Fibroblast of peridontal ligament (primary cell): ENCODE measurements at regions not wholly inside any gene's neighbourhood (a gene's known extent, or its start where the extent isn't known, plus 50 kb on each side); places are given as distances from the start of the nearest gene placed in this dataset.
"Not testable (repeated sequence)": the region's sequence is repeated elsewhere in the genome, so short reads cannot be mapped to it uniquely, and the experiment has no call there.

Experiments used
- DNase-seq: peaks from one replicate; pipeline ENCODE4 v3.0.0-alpha.2; 2010; ENCODE audit errors: extremely low read depth

DNA sequence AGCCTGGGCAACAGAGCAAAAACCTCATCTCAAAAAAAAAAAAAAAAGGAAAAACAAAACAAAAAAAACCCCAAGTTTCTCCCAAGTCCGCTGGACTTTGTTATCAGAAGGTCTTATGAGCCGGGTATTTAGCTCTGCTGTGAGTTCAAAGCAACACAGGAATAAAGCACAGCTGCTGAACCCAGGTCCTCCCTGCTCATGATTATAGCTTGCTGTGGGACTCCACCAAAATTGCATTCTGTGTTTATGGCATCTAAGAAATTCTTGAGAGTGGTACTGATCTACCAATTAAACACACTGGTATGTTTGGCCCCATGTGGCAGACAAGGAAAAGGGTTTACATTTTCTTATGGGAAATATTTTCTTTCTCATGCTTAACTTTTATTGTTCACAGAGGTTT lies 93.6 kb upstream of the NEDD9 start:
- DNase-seq, result no peak

DNA sequence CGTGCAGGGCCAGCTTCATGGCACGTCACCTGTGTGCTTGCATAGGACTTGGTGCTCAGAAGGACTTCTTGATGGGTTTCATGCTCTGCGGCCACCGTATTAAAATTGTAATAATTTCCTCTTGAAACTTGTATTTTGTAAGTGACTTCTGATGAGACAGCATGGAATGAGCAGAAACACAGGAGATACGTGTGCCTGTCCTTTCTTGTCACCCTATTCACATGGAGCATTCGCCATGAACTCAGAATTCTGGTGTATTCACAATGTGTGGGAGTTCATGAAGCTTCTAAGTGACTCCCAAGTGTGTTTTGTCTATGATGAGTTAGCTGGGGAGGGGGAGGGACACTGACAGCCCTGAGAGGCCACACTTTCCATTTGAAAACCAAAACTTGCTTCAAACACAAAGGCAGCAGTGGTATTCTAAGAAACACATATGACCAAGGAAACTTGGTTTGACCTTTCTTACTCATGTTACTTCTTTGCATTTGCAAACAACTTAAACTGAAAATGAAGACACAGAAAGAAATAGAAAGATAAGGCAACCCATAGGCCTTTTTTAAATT lies 92.1 kb upstream of the NEDD9 start:
- DNase-seq, result no peak

DNA sequence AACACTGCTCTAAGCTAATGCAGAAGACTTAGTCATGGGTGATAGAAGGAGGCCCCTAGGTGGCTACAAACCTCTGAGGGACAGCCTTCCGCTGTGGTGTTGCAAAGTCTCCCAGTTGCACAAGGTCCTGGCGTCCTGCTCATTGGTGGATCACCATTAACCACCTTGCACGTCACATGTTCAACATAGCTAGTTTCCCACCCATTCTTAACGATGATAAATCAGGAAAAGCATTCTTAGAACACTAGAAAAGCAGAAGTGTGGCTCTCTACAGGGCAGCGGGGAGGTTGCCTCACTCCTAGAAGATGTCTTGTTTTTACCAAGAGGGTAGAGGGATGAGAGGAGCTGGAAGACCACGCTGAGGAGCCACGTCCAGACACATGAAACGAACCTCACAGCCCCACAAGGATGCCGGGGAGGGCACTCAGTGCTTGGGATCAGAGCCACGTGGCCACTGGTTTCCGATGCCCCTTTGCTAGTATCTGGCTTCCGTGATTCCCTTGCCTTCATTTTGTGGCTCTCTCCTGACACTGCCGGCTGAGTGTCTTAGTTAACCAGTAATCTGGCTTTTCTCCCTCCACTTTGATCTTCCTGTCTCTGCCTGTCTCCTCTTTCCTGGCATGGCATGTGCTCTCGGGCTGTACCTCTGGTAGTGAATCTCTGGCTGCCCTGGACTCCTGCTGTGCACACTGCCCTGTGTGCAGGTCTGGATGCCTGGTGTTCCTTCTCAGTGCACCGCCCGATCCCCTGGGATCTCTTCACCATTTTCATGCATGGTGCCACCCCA lies 91.4 kb upstream of the NEDD9 start:
- DNase-seq, result no peak

DNA sequence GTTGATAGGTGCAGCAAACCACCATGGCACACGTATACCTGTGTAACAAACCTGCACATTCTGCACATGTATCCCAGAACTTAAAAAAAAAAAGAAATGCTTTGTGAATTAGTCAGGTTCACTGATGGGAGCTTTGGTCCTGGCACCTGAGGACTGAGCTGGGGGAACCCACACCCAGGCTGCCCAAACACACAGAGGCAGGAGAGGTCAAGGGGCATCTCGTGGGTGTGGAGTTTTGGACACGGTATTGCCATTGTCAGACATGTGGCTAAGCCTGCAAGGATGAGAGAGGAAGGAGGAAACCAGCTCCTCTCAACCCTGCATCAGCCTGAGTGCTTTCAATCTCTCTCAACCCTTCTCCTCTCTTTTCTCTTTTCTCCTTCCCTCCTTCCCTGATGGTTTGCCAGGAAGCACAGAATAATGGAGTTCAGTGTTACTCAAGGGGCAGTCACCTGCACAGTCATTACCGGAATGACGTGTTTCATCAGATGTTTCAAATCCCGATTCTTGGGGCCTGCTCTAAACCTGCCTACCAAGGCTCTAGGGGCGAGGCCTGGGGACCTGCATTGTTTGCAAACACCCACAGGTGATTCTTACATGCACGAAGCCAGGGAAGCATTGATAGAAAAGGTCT lies 89.9 kb upstream of the NEDD9 start:
- DNase-seq, result no peak

DNA sequence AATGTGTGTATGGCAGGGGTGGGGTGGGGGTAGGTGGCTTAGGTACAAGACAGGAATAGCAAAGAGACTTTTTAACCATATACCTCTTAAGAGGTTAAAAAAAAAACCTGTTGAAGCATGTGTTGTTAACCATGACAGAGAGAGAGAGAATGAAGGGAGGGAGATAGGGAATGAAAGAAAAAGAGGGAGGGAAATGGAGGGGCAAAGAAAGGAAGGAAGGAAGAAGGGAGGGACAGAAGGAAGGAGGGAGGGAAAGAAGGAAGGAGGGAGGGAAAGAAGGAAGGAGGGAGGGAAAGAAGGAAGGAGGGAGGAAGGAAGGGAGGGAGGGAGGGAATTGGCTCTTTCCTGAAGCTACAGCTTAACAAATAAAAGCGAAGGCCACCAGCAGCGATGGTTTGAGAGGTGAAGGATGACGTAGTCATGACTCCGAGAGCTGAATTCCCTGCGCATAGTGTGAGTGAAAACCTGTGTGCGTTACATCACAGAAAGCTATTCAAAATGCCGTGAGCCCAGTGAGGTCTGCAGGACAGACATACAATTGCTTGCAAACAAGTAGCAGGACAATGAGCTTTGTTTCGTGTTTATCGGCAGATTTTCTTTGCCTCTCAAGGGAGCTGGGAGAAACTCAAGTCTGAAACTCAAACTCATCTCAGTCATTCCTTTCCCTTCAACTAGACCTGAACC lies 88.6 kb upstream of the NEDD9 start:
- no peak for DNase-seq

DNA sequence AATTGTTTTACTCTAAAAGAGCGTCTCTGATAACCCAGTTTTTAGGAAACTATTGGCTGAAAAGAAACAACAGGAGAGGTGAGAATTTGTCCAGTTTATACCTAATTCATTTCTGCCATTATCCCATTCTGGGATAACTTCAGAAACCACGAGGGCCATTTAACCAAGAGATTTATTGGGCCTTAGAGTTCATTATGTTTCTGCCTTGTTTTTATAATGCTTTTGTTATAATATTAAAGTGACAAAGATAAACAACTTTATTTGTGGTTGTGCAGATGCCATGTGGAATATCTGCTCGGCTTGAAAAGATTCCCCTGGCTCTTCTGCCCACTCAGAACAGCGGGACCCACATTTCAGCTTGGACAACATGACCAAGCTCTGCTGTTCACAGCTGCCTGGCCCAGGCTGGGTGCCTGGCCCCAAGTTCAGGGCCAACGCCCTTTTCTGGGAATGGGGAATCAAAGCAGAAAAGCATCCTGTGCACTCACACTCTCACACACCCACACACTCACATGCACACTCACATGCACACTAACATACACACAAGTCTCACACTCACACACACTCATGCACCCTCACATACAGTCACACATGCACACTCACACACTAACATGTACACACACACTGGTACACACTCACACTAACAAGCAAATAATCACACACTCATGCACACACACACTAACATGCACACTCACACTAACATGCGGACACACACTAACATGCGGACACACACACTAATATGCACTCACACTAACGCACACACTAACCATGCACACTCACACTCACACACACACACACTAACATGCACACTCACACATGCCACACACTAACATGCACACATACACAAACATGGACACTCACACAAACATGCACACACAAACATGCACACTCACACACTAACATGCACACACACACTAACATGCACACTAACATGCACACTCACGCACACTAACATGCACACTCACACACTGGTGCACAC lies 86.7 kb upstream of the NEDD9 start:
- no peak for DNase-seq

DNA sequence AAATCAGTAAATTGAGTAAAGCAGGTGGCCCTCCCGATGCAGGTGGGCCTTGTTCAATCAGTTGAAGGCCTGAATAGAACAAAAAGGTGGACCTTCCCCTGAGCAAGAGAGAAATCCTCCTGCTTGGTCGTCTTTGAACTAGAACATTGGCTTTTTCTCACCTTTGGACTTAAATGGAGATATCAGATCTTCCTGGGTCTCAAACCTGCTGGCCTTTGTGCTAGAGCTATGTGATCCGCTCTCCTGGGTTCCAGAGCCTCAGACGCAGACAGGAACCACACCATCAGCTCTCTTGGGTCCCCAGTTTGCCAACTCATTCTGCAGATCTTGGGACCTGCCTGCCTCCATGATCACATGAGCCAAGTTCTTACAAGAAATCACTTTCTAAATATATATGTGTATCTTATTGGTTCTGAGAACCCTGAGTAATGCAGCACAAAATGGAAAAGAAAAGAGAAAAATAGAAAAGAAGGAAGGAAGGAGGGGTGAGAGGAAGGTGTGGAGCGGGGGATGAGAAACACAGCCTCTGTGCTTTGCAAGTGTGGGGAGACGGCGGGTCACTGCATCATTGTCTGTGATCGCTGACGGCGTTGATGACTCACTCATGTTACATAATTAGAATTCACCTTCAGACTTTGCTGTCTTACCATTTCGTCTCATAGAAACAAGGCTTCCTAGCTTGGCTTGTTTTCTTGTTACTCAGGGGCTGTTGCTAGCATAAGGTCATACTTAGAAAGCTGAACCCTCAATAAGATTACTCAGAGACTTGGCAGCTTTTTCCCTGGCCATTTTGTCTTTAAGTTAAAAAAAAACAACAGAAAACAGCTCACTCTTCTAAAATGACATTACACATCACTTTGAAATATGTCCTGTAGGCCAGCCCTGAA lies 85.7 kb upstream of the NEDD9 start:
- peak; percentile 97 for DNase-seq

DNA sequence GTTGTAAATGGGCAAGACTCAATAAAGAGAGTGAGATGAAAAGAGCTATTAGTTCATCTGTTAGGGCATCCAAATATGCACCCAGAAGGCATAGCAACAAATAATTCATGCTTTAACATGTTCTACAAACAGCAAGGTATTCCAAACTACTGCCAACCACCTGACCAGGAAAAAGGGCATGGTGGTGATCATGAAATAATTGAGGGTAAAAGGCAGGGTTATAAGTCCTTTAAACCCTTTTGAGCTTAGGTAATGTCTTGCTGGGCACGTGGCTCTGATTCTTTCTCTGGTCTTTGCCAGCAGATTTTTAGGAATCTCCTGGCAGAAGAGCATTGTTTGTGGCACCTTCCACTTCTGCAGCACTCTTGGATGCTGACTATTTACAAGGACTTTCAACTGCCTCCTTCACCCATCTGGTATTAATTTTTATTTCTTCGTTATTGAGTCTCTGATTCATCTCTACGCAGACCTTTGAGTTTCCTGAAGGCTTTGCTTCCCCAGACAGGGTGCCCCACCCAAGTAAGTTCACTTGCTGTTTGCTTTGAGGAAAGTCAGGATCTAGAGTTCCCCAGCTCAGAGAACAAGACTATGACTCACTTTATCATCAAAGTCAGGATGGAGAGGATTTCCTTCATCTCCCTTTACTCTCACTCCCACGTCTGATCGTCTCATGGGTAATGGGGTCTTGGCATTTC lies 83.4 kb upstream of the NEDD9 start:
- peak; percentile 83 for DNase-seq

DNA sequence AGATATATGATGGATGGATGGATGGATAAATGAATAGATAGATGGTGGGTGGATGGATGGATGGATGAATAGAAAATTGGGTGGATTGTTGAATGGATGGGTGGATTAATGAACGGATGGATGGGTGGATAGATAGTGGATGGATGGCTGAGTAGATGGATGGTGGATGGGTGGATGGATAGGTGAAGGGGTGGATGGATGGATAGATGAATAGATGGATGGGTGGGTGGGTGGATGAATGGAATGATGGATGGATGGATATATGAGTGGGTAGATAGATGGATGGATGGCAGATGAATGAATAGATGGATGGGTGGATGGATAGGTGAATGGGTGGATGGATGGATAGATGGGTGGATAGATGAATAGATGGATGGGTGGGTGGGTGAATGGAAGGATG lies 80.7 kb upstream of the NEDD9 start:
- no peak for DNase-seq

DNA sequence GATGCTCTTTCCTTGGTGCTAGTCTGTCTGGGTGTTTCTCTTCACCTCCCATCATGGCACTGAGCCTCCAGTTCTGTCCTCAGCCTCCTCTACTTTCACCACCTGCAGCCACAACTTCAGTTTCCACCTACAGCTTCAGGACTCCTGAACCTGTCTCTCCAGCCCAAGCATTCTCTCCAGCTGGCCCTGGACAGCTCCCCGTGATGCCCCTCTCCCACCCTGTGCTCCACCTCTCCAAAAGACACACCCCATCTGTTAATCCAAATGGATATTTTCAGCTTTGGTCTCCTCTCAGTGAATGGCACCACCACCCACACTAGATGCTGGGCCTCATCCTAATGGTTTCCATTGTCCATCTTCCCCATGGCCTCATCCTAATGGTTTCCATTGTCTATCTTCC lies 79.5 kb upstream of the NEDD9 start:
- DNase-seq, result no peak

DNA sequence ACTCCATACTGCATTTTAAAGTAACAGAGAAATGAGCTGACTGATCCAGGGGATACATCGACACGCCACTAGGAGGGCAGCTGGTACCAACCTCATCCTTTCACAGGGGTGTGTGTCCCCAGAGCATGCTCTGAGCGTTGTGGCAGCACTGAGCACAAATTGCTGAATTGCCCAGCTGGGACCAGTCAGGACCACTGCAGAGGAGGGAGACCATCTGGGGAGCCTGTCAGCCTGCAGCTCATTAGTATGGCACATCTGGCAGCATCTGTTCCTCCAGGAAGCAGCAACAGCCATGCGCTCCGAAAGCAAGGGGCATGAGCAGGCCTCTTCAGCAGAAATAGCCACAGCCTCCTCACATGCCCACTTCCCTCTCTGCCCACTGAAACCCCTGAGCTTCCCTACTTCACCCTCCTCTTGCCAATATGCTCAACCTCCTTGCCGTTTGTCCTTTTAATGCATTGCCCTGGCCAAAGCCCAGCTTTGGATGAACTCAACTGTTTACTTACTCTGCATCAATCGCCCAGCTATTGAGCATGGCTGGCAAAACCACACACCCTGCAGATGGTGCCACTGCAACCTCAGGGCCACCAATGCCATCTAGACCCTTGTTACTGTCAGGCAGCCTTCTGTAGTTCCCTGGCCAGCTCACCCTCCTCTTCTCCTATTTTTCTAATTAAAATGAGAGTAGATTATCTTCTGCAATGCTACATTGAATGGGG lies 77.6 kb upstream of the NEDD9 start:
- DNase-seq, result no peak

DNA sequence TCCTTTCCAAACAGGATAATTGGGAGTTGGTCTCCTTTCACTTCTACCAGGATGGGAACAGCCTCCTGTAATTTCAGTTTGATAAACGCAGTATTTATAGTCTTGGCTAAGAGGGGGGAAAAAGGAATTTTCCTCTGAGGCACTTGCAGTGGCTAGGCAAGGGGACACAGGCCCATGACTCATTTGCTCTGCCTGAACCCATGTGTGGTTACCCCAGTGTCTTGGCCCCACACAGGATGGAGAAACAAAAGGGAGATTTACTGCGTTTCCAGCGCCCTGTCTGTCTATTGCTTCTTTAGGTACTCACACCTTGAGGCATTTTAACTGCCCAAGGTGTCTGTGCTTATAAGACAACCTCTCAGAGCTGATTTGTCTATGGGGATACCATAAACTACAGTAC lies 74.8 kb upstream of the NEDD9 start:
- no peak for DNase-seq

DNA sequence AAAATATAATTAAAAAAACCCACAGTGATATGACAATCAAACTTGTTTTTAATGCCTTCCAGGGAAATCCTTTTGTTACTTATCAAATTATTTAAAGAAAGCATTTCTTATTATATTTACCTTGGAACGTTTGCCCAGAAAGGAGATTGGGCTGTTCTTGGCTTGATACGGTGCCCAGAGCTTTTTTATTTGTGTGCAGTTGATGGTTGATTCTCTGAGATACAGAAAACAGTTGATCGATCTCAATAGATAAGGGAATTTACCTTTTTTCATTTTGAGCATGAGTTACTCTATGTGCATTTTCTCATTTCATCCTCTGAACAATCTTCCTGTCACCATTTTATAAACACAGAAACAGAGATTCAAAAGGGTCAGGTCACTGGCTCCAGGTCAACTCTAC lies 72.5 kb upstream of the NEDD9 start:
- DNase-seq, result no peak

DNA sequence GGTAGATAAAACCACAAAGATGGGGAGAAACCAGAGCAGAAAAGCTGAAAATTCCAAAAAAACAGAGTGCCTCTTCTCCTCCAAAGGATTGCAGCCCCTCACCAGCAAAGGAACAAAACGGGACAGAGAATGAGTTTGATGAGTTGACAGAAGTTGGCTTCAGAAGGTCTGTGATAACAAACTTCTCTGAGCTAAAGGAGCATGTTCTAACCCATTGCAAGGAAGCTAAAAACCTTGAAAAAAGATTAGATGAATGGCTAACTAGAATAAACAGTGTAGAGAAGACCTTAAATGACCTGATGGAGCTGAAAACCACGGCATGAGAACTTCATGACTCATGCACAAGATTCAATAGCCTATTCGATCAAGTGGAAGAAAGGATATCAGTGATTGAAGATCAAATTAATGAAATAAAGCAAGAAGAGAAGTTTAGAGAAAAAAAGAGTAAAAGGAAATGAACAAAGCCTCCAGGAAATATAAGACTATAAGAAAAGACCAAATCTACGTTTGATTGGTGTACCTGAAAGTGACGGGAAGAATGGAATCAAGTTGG lies 67.5 kb upstream of the NEDD9 start:
- not testable (repeated sequence) for DNase-seq

DNA sequence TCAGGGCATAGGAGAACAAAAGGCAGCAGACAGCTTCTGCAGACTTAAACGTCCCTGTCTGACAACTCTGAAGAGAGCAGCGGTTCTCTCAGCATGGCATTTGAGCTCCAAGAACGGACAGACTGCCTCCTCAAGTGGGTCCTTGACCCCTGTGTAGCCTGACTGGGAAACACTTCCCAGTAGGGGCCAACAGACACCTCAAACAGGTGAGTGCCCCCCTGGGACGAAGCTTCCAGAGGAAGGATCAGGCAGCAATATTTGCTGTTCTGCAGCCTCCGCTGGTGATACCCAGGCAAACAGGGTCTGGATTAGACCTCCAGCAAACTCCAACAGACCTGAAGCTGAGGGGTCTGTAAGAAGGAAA lies 66.9 kb upstream of the NEDD9 start:
- not testable (repeated sequence) for DNase-seq

DNA sequence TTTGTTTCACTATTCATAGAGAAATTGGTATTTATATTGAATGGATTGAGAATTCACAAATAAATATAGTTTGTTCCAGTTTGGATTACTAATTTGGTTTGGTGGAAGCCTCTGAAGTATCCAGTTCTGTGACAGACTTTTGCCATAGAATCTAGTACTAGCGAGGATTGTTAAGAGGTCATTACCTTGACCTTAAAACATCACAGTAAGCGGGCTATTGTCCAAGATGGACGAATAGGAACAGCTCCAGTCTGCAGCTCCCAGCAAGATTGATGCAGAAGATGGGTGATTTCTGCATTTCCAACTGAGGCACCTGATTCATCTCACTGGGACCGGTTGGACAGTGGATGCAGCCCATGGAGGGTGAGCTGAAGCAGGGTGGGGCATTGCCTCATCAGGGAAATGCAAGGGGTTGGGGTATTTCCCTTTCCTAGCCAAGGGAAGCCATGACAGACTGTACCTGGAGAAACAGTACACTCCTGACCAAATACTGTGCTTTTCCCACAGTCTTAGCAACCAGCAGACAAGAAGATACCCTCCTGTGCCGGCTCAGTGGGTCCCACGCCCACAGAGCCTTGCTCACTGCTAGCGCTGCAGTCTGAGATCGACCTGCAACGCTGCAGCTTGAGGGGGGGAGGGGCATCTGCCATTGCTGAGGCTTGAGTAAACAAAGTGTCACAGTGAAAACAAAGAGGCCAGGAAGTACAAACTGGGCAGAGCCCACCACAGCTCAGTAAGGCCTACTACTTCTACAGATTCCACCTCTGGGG lies 66.4 kb upstream of the NEDD9 start:
- no peak for DNase-seq

DNA sequence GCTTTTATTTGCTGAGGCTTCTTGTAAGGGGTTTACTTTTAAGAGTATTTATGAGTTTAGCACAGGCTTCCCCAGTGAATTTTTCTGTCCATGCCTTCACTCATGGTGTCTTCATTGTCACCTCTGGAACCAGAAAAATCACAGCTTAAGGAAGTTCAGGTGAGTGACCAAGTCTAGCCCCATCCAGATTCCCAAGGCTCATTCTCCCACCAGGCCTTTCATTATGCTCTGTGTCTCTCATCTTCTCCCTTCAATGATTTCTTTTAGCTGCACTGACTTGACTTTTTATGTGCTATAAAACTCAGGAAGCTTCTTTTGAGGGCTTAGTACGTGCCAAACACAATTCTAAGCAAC lies 64.9 kb upstream of the NEDD9 start:
- no peak for DNase-seq
